ENCODE measurements at regions not wholly inside any gene's neighbourhood (a gene's known extent, or its start where the extent isn't known, plus 50 kb on each side); places are given as distances from the start of the nearest gene placed in this dataset.

DNA sequence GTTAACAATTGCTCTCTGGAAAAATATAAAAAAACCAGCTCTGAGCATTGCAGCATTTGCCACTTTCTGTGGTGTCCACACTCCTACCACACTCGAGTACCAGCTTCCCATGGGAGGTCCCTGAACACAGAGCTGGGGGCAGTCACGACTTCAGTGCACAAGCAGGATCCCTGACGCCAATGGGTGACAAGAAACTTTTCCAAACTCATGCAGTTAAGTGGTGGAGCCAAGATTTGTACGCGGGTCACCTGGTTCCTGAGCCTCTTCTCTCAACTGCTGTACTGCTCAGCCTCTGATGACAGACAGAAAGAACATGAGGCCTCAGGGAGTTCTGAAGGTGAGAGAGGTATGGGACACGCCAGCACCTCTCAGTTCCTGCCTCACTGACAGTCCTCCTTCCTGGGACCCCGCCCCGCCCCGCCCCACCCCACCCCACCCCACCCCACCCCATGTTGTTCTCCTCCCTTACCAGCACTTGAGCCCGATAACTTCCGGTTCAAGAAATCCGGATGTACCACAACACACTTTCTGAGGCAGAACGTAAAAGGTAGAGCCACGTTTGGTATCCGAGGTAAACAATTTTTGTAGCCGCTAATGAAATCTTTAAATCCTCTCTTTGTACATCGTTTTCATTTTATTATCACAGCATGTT is 287.6 kb downstream of the MYCN start:
- no peaks in the 10 kb centered on the region for H3K79me2 ChIP-seq (ENCODE audit: insufficient read depth, low read length)
- H3K23ac ChIP-seq (ENCODE audit: insufficient read length, low read depth, low read length), result no peak overlapping the region
- no peak overlapping the region for H2BK12ac ChIP-seq (ENCODE audit: insufficient read length, low read depth, low read length)
- H2BK5ac ChIP-seq (ENCODE audit: insufficient read length, low read length), result no peak overlapping the region
- H3K4me2 ChIP-seq (ENCODE audit: insufficient read depth, insufficient read length, low read length), result no peak overlapping the region
- Mint-ChIP-seq H3K4me3 (no peak overlapping the region), H3K36me3 (ENCODE audit: insufficient read depth in 1 of 3, low read depth in 3 of 3) (no peaks in the 10 kb centered on the region), H3K4me1 (peaks cover 39 to 43% of the 10 kb centered on the region in 2 experiments), H3K27ac (no peak overlapping the region), H3K27me3 (ENCODE audit: low read depth) (no peaks in the 10 kb centered on the region), H3K9me3 (no peaks in the 10 kb centered on the region)
- no CpG with 5 or more reads among the region's 17 CpGs for WGBS (ENCODE audit: extremely low coverage, insufficient read length, low lambda C conversion rate)
- no peak overlapping the region for H4K91ac ChIP-seq (ENCODE audit: insufficient read length, low read depth, low read length)
- no peak overlapping the region for H3K14ac ChIP-seq (ENCODE audit: insufficient read depth, low read length)
- H2AFZ ChIP-seq (ENCODE audit: low read length), result no peak overlapping the region
- H2BK20ac ChIP-seq (ENCODE audit: low read depth, low read length, poor library complexity, severe bottlenecking), result no peak overlapping the region
- peaks cover 3% of the 10 kb centered on the region; the same call in 1 of the 2 replicates for H3K4me1 ChIP-seq (ENCODE audit: insufficient read depth, low read length)
- H3K9ac ChIP-seq (ENCODE audit: extremely low read depth, insufficient read length, low read length), result no peak overlapping the region
- no peaks in the 10 kb centered on the region for H3K27me3 ChIP-seq (ENCODE audit: insufficient read depth, low read length)
- no peak overlapping the region for H4K8ac ChIP-seq (replicated peaks; ENCODE audit: insufficient read length, low read depth, low read length)
- no peak overlapping the region for H3K27ac ChIP-seq (ENCODE audit: insufficient read length, low read depth, low read length)
- no peaks in the 10 kb centered on the region for H3K9me3 ChIP-seq (ENCODE audit: control insufficient read depth, low read depth, low read length)
- H4K5ac ChIP-seq (ENCODE audit: insufficient read length, low read depth, low read length), result no peak overlapping the region
- H2BK15ac ChIP-seq (ENCODE audit: low read depth, low read length), result no peak overlapping the region
- no peaks in the 10 kb centered on the region for H3K23me2 ChIP-seq (ENCODE audit: insufficient read length, low read depth, low read length, poor library complexity, severe bottlenecking)
- no peak for DNase-seq
- no peak overlapping the region for H2AK5ac ChIP-seq (ENCODE audit: insufficient read length, low read length)
- TF ChIP-seq, protein P1, sequence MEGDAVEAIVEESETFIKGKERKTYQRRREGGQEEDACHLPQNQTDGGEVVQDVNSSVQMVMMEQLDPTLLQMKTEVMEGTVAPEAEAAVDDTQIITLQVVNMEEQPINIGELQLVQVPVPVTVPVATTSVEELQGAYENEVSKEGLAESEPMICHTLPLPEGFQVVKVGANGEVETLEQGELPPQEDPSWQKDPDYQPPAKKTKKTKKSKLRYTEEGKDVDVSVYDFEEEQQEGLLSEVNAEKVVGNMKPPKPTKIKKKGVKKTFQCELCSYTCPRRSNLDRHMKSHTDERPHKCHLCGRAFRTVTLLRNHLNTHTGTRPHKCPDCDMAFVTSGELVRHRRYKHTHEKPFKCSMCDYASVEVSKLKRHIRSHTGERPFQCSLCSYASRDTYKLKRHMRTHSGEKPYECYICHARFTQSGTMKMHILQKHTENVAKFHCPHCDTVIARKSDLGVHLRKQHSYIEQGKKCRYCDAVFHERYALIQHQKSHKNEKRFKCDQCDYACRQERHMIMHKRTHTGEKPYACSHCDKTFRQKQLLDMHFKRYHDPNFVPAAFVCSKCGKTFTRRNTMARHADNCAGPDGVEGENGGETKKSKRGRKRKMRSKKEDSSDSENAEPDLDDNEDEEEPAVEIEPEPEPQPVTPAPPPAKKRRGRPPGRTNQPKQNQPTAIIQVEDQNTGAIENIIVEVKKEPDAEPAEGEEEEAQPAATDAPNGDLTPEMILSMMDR (conservative IDR thresholded peaks at IDR 0.05), result no peak
- H2BK120ac ChIP-seq (ENCODE audit: low read depth, low read length, poor library complexity, severe bottlenecking), result no peak overlapping the region
- H4K20me1 ChIP-seq (ENCODE audit: control insufficient read depth, insufficient read depth, insufficient read length), result no peaks in the 10 kb centered on the region
- no peak overlapping the region for H3K56ac ChIP-seq (ENCODE audit: insufficient read length, low read depth, low read length)
- H3T11ph ChIP-seq (ENCODE audit: low read length), result no peak overlapping the region
- H3K18ac ChIP-seq (ENCODE audit: insufficient read length, low read depth, low read length), result no peak overlapping the region
- H3K79me1 ChIP-seq (ENCODE audit: insufficient read depth, low read depth, low read length, poor library complexity, severe bottlenecking), result no peaks in the 10 kb centered on the region
- H3K4ac ChIP-seq (ENCODE audit: low read depth, low read length), result no peak overlapping the region

Data from H9 (cell line).